Psoas muscle (tissue), 7 donors: ENCODE measurements at regions not wholly inside any gene's neighbourhood (a gene's known extent, or its start where the extent isn't known, plus 50 kb on each side); places are given as distances from the start of the nearest gene placed in this dataset.

Experiments
- ATAC-seq, 4 donors: fragments of 200-7000 bp; cut with Tn5 transposase; one replicate each; pipeline ENCODE4 v1.9.1; 2020; ENCODE audit warnings: moderate library complexity in 3 of 4, mild to moderate bottlenecking in 2 of 4
- DNase-seq, 2 donors: peaks; one replicate each; pipeline ENCODE4 v3.0.0-alpha.2; 2020
- H3K27ac ChIP-seq: fragments of 200-600 bp; one replicate; pipeline ENCODE4 v1.8.0; 2022
- H3K27me3 ChIP-seq, 3 donors: fragments of 200-600 bp in 1 of 3; one replicate each; pipeline versions ENCODE4 v1.6.1 to v1.8.0; 2013 to 2022; ENCODE audit warnings: low read length in 2 of 3, mild to moderate bottlenecking in 2 of 3, moderate library complexity in 1 of 3; ENCODE audit not compliant: insufficient read depth in 3 of 3
- H3K36me3 ChIP-seq, 2 donors: fragments of 200-600 bp in 1 of 2; one replicate each; pipeline versions ENCODE4 v1.6.1 to v1.8.0; 2013 to 2022; ENCODE audit warnings: low read depth in 1 of 2, mild to moderate bottlenecking in 1 of 2, moderate library complexity in 1 of 2; ENCODE audit not compliant: insufficient read depth in 1 of 2
- H3K4me1 ChIP-seq: fragments of 200-600 bp; one replicate; pipeline ENCODE4 v1.8.0; 2022
- H3K4me3 ChIP-seq: fragments of 200-600 bp; one replicate; pipeline ENCODE4 v1.8.0; 2022; ENCODE audit warnings: mild to moderate bottlenecking
- H3K9me3 ChIP-seq: fragments of 200-600 bp; one replicate; pipeline ENCODE4 v1.8.0; 2022
- CTCF ChIP-seq: fragments of 200-600 bp; IDR thresholded peaks from one replicate; pipeline ENCODE4 v1.8.0; 2022; ENCODE audit warnings: antibody characterized with exemption
- WGBS, 3 donors: extraction: QIAGEN DNeasy Blood & Tissue Kit; methylation state at CpG; one replicate each; pipeline versions ENCODE4 v1.1.6 to v1.1.7; 2013; 5-methylcytosine and 5-hydroxymethylcytosine counted together
- intact Hi-C, 2 donors: fragments of 100-400 bp; cut with DNase I; formaldehyde crosslinking; loops; one replicate each; pipeline versions ENCODE4 v1.11.0 to v1.14.2; 2022
- donor health status: healthy with polysubstance abuse.
- donor health status: DM: no; HTN: no; CAD: no; lungs with moderate emphysema.
- donor health status: Bipolar disorder and iron deficiency.
- donor health status: healthy.
- donor health status: DM: yes; HTN: yes; CAD: no.
- donor health status: DM: no; HTN: no; CAD: no.
- donor health status: DM: yes; HTN: yes; CAD: no.

- TF ChIP-seq CTCF: no peak
- Histone ChIP-seq H3K4me3 (no peak overlapping the region), H3K36me3 (no peaks in the 10 kb centered on the region), H3K4me1 (no peaks in the 10 kb centered on the region), H3K27ac (no peak overlapping the region), H3K9me3 (no peaks in the 10 kb centered on the region), H3K27me3 (no peaks in the 10 kb centered on the region)
- ATAC-seq: no peak
- no peak for DNase-seq
- 73 to 76% (median 76%) methylated on average over 2 of the region's 2 CpGs for WGBS, 3 donors
- intact Hi-C loops: no loop called here
These were observed 363.8 kb downstream of the PMP22 start for GRCh38 chr17:14901376-14901775.

GRCh38 chr17:14886200-14886739 lies 378.9 kb downstream of the PMP22 start:
- 93 to 98% (median 98%) methylated on average over 2 of the region's 2 CpGs for WGBS, 3 donors

GRCh38 chr17:14882131-14882530 lies 383.0 kb downstream of the PMP22 start:
- Histone ChIP-seq H3K27me3 (no peaks in the 10 kb centered on the region), H3K9me3 (peaks cover 9% of the 10 kb centered on the region), H3K4me3 (no peak overlapping the region), H3K4me1 (no peaks in the 10 kb centered on the region), H3K36me3 (no peaks in the 10 kb centered on the region), H3K27ac (no peak overlapping the region)
- intact Hi-C loops: no loop called here
- ATAC-seq (no peak), DNase-seq (no peak)
- no peak for TF ChIP-seq CTCF

More at GRCh38 chr17:14886200-14886739, 378.9 kb downstream of the PMP22 start:
- ATAC-seq (no peak), DNase-seq (no peak)
- Histone ChIP-seq H3K27ac (no peak overlapping the region), H3K4me3 (no peak overlapping the region), H3K4me1 (no peaks in the 10 kb centered on the region), H3K36me3 (no peaks in the 10 kb centered on the region), H3K9me3 (peaks cover 21% of the 10 kb centered on the region), H3K27me3 (peaks cover 0 to 3% (median 0%) of the 10 kb centered on the region in 3 donors)
- intact Hi-C loops: no loop called here
- TF ChIP-seq CTCF: no peak

- Histone ChIP-seq H3K27ac (no peak overlapping the region), H3K36me3 (no peaks in the 10 kb centered on the region), H3K27me3 (no peaks in the 10 kb centered on the region), H3K4me1 (no peaks in the 10 kb centered on the region), H3K9me3 (no peaks in the 10 kb centered on the region), H3K4me3 (no peak overlapping the region)
- intact Hi-C loops: no loop called here
- no peak for TF ChIP-seq CTCF
- DNase-seq (no peak), ATAC-seq (no peak)
- 87 to 95% (median 92%) methylated on average over 5 of the region's 5 CpGs for WGBS, 3 donors
These were observed 389.3 kb downstream of the PMP22 start for GRCh38 chr17:14875557-14876412.
